C4-2B (cell line): ENCODE measurements at regions not wholly inside any gene's neighbourhood (a gene's known extent, or its start where the extent isn't known, plus 50 kb on each side); places are given as distances from the start of the nearest gene placed in this dataset.

Experiments used
- CTCF ChIP-seq: fragments of 450-650 bp; conservative IDR thresholded peaks from 2 replicates; pipeline ENCODE4 v1.5.1; 2017; ENCODE audit warnings: mild to moderate bottlenecking
- ZFX ChIP-seq: fragments of 450-650 bp; IDR thresholded peaks from 2 replicates; pipeline ENCODE4 v1.6.1; 2017

- TF ChIP-seq CTCF = no peak
- no peak for TF ChIP-seq ZFX
These were observed 1465.7 kb upstream of the PIK3C3 start for GRCh38 chr18:40489301-40489700.
